Ascending aorta (tissue), 2 donors: ENCODE measurements at regions not wholly inside any gene's neighbourhood (a gene's known extent, or its start where the extent isn't known, plus 50 kb on each side); places are given as distances from the start of the nearest gene placed in this dataset.
"Not testable (repeated sequence)": the region's sequence is repeated elsewhere in the genome, so short reads cannot be mapped to it uniquely, and the experiment has no call there.

Experiments used
- DNase-seq, 2 donors: peaks; one replicate each; pipeline ENCODE4 v3.0.0-alpha.2; 2019; ENCODE audit warnings: low spot score in 2 of 2
- H3K27ac ChIP-seq, 2 donors: fragments of 200-600 bp; sonication (generic); one replicate each; pipeline ENCODE4 v1.5.1; 2016 to 2017; ENCODE audit warnings: mild to moderate bottlenecking in 1 of 2
- H3K27me3 ChIP-seq: fragments of 200-600 bp; sonication (generic); one replicate; pipeline ENCODE4 v1.5.1; 2017
- H3K36me3 ChIP-seq, 2 donors: fragments of 200-600 bp; sonication (generic); one replicate each; pipeline ENCODE4 v1.5.1; 2016
- H3K4me1 ChIP-seq, 2 donors: fragments of 200-600 bp; sonication (generic); one replicate each; pipeline ENCODE4 v1.5.1; 2016 to 2017; ENCODE audit warnings: mild to moderate bottlenecking in 1 of 2
- H3K4me3 ChIP-seq, 2 donors: fragments of 200-600 bp; sonication (generic); one replicate each; pipeline ENCODE4 v1.5.1; 2016 to 2017; ENCODE audit warnings: mild to moderate bottlenecking in 1 of 2
- H3K9me3 ChIP-seq, 2 donors: fragments of 200-600 bp; sonication (generic); one replicate each; pipeline ENCODE4 v1.5.1; 2016
- CTCF ChIP-seq, 3 experiments: fragments of 200-600 bp in 2 of 3; fragments of 450-650 bp in 1 of 3; sonication (generic) in 2 of 3; IDR thresholded peaks; one replicate each; pipeline ENCODE4 v1.5.1; 2016 to 2019; ENCODE audit warnings: antibody characterized with exemption in 3 of 3, mild to moderate bottlenecking in 1 of 3, moderate library complexity in 1 of 3
- intact Hi-C: fragments of 100-400 bp; cut with DNase I; formaldehyde crosslinking; loops from one replicate; pipeline ENCODE4 v1.15.1; 2023

- H3K27ac ChIP-seq, H3K9me3 ChIP-seq, intact Hi-C loops, H3K4me3 ChIP-seq, H3K27me3 ChIP-seq, DNase-seq, H3K4me1 ChIP-seq, H3K36me3 ChIP-seq: not testable (repeated sequence)
Observed at GRCh38 chr2:91742973-91743490, 3051.6 kb downstream of the RPIA start.

- intact Hi-C loops, H3K4me1 ChIP-seq: not testable (repeated sequence)
Observed at GRCh38 chr2:91743910-91744309, 3052.4 kb downstream of the RPIA start.

GRCh38 chr2:91744700-91745141 lies 3053.2 kb downstream of the RPIA start:
- intact Hi-C loops, H3K4me3 ChIP-seq, H3K36me3 ChIP-seq, H3K9me3 ChIP-seq, DNase-seq, H3K27me3 ChIP-seq, H3K27ac ChIP-seq, H3K4me1 ChIP-seq: not testable (repeated sequence)

More at GRCh38 chr2:91743910-91744309, 3052.4 kb downstream of the RPIA start:
- H3K36me3 ChIP-seq, H3K9me3 ChIP-seq, H3K27ac ChIP-seq, H3K27me3 ChIP-seq, DNase-seq, H3K4me3 ChIP-seq: not testable (repeated sequence)

GRCh38 chr2:91748902-91749301 lies 3057.4 kb downstream of the RPIA start:
- Histone ChIP-seq H3K9me3 (no peaks in the 10 kb centered on the region), H3K4me1 (no peaks in the 10 kb centered on the region), H3K4me3 (no peak overlapping the region), H3K27ac (no peak overlapping the region), H3K36me3 (no peaks in the 10 kb centered on the region), H3K27me3 (no peaks in the 10 kb centered on the region)
- no peak for DNase-seq
- no peak for TF ChIP-seq CTCF (IDR thresholded peaks at IDR 0.05)
- intact Hi-C loops, result no loop called here

GRCh38 chr2:91749665-91750064 lies 3058.2 kb downstream of the RPIA start:
- H3K4me1 ChIP-seq, H3K4me3 ChIP-seq, intact Hi-C loops, H3K27ac ChIP-seq, H3K27me3 ChIP-seq, DNase-seq, H3K36me3 ChIP-seq, H3K9me3 ChIP-seq: not testable (repeated sequence)

- H3K27me3 ChIP-seq, DNase-seq, H3K27ac ChIP-seq, H3K4me3 ChIP-seq, intact Hi-C loops, H3K4me1 ChIP-seq, H3K9me3 ChIP-seq, H3K36me3 ChIP-seq: not testable (repeated sequence)
Observed at GRCh38 chr2:91759361-91759941, 3068.0 kb downstream of the RPIA start.

- H3K27me3 ChIP-seq, H3K9me3 ChIP-seq, H3K4me3 ChIP-seq, H3K27ac ChIP-seq, H3K4me1 ChIP-seq, DNase-seq, H3K36me3 ChIP-seq, intact Hi-C loops: not testable (repeated sequence)
Observed at GRCh38 chr2:91760672-91761071, 3069.2 kb downstream of the RPIA start.

- H3K36me3 ChIP-seq, intact Hi-C loops, H3K27ac ChIP-seq, H3K4me1 ChIP-seq, H3K27me3 ChIP-seq, DNase-seq, H3K9me3 ChIP-seq, H3K4me3 ChIP-seq: not testable (repeated sequence)
Observed at GRCh38 chr2:91762312-91762711, 3070.8 kb downstream of the RPIA start.

- not testable (repeated sequence) for H3K27ac ChIP-seq, H3K27me3 ChIP-seq, DNase-seq
Observed at GRCh38 chr2:91763710-91764109, 3072.2 kb downstream of the RPIA start.

GRCh38 chr2:91764581-91765002 lies 3073.1 kb downstream of the RPIA start:
- H3K9me3 ChIP-seq, DNase-seq, H3K36me3 ChIP-seq, H3K4me1 ChIP-seq, H3K27ac ChIP-seq, H3K27me3 ChIP-seq, H3K4me3 ChIP-seq, intact Hi-C loops: not testable (repeated sequence)

More at GRCh38 chr2:91763710-91764109, 3072.2 kb downstream of the RPIA start:
- intact Hi-C loops, H3K36me3 ChIP-seq, H3K4me1 ChIP-seq, H3K4me3 ChIP-seq, H3K9me3 ChIP-seq: not testable (repeated sequence)

GRCh38 chr2:91765018-91765754 lies 3073.7 kb downstream of the RPIA start:
- DNase-seq, H3K4me3 ChIP-seq, intact Hi-C loops, H3K36me3 ChIP-seq, H3K27ac ChIP-seq, H3K4me1 ChIP-seq, H3K9me3 ChIP-seq, H3K27me3 ChIP-seq: not testable (repeated sequence)

- intact Hi-C loops, H3K9me3 ChIP-seq, H3K36me3 ChIP-seq, H3K4me3 ChIP-seq, H3K27ac ChIP-seq, H3K27me3 ChIP-seq, H3K4me1 ChIP-seq: not testable (repeated sequence)
- DNase-seq, result peak in 1 of 2 donors; percentile 69
Observed at GRCh38 chr2:91766349-91767048, 3075.0 kb downstream of the RPIA start.

- intact Hi-C loops, H3K27ac ChIP-seq, H3K4me1 ChIP-seq, H3K4me3 ChIP-seq, DNase-seq, H3K36me3 ChIP-seq, H3K9me3 ChIP-seq, H3K27me3 ChIP-seq: not testable (repeated sequence)
Observed at GRCh38 chr2:91768301-91768700, 3076.8 kb downstream of the RPIA start.
